Transverse colon (tissue), 4 donors: ENCODE measurements at regions not wholly inside any gene's neighbourhood (a gene's known extent, or its start where the extent isn't known, plus 50 kb on each side); places are given as distances from the start of the nearest gene placed in this dataset.

Experiments used
- DNase-seq: peaks from one replicate; pipeline ENCODE4 v3.0.0-alpha.2; 2019
- H3K27ac ChIP-seq, 4 donors: fragments of 200-600 bp; sonication (generic); 2 replicates each; pipeline ENCODE4 v1.5.1; 2016 to 2018; ENCODE audit warnings: inconsistent platforms in 4 of 4
- H3K27me3 ChIP-seq: fragments of 200-600 bp; sonication (generic); 2 replicates; pipeline ENCODE4 v1.5.1; 2017; ENCODE audit warnings: inconsistent platforms
- H3K36me3 ChIP-seq, 4 donors: fragments of 200-600 bp; sonication (generic); 2 replicates each; pipeline ENCODE4 v1.5.1; 2017 to 2019; ENCODE audit warnings: inconsistent platforms in 4 of 4
- H3K4me1 ChIP-seq, 4 donors: fragments of 200-600 bp; sonication (generic); 2 replicates each; pipeline ENCODE4 v1.5.1; 2017 to 2020; ENCODE audit warnings: inconsistent platforms in 4 of 4
- H3K4me3 ChIP-seq, 4 donors: fragments of 200-600 bp; sonication (generic); 1 replicate in 1 of 4; 2 replicates in 3 of 4; pipeline versions ENCODE4 v1.5.1 to v1.6.1; 2017 to 2019; ENCODE audit warnings: inconsistent platforms in 4 of 4
- H3K9me3 ChIP-seq, 2 donors: fragments of 200-600 bp; sonication (generic); 2 replicates each; pipeline ENCODE4 v1.5.1; 2017 to 2019; ENCODE audit warnings: inconsistent platforms in 2 of 2
- EP300 ChIP-seq: sonication (generic); formaldehyde crosslinking; IDR thresholded peaks from one replicate; pipeline ENCODE4 v1.6.1; 2017; ENCODE audit warnings: antibody characterized with exemption, low read depth
- POLR2A ChIP-seq: fragments of 450-650 bp; IDR thresholded peaks from one replicate; pipeline ENCODE4 v1.6.1; 2016; ENCODE audit warnings: antibody characterized with exemption, mild to moderate bottlenecking, moderate library complexity
- POLR2AphosphoS5 ChIP-seq, 3 donors: sonication (generic); formaldehyde crosslinking; IDR thresholded peaks; one replicate each; pipeline ENCODE4 v1.6.1; 2016; ENCODE audit warnings: antibody characterized with exemption in 3 of 3
- WGBS, 2 donors: methylation state at CpG; one replicate each; pipeline ENCODE4 v1.1.5; 2018; ENCODE audit warnings: low coverage in 1 of 2; 5-methylcytosine and 5-hydroxymethylcytosine counted together
- in situ Hi-C, 4 donors: fragments of 200-750 bp; cut with MboI; loops; one replicate each; pipeline versions ENCODE4 v1.15.0 to v1.15.1; 2017; ENCODE audit warnings: low sequenced_read_pairs in 3 of 4, low pct_ligation_motif_present in 1 of 4, low pct_unique_long_range_greater_than_20kb in 1 of 4
- intact Hi-C: fragments of 100-400 bp; cut with DNase I; formaldehyde crosslinking; loops from one replicate; pipeline ENCODE4 v1.15.1; 2023; ENCODE audit warnings: low total_unique reads
- TF ChIP-seq, protein P1 (sequence below), 5 experiments: fragments of 200-600 bp in 3 of 5; fragments of 450-650 bp in 2 of 5; sonication (generic) in 3 of 5; IDR thresholded peaks; 1 replicate in 2 of 5; 2 replicates in 3 of 5; pipeline ENCODE4 v1.5.1; 2016 to 2017; ENCODE audit warnings: antibody characterized with exemption in 5 of 5, inconsistent platforms in 3 of 5, mild to moderate bottlenecking in 2 of 5, moderate library complexity in 1 of 5

DNA sequence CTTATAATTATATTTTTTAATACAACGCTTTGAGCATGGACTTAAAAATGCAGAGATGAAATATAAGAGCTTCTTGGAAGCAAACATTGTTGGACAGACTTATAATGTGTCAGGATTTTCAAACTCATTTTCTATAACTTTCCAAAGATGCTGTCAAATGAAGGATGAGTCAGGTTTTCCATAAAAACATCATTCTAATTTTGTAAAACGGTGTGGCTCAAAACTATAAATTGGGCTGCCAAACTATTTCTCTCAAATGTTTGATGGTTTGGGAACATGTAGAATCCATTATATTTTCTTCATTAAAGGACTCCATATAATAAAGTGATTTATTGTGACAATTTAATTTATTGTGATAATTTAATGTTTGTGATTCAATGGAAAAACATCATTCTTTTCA is 511.2 kb downstream of the USP25 start:
- H3K4me3 ChIP-seq: no peak overlapping the region
- in situ Hi-C loops: no loop called here
- H3K27ac ChIP-seq: no peak overlapping the region
- WGBS, 2 donors: 71 to 81% methylated on average over 2 of the region's 2 CpGs
- no peaks in the 10 kb centered on the region for H3K4me1 ChIP-seq
- no peaks in the 10 kb centered on the region for H3K36me3 ChIP-seq
- intact Hi-C loops: no loop called here
- no peaks in the 10 kb centered on the region for H3K27me3 ChIP-seq
- no peaks in the 10 kb centered on the region for H3K9me3 ChIP-seq
- DNase-seq: no peak
- TF ChIP-seq EP300 (no peak), POLR2AphosphoS5 (IDR thresholded peaks at IDR 0.05) (no peak), POLR2A (no peak)
- TF ChIP-seq, protein P1, sequence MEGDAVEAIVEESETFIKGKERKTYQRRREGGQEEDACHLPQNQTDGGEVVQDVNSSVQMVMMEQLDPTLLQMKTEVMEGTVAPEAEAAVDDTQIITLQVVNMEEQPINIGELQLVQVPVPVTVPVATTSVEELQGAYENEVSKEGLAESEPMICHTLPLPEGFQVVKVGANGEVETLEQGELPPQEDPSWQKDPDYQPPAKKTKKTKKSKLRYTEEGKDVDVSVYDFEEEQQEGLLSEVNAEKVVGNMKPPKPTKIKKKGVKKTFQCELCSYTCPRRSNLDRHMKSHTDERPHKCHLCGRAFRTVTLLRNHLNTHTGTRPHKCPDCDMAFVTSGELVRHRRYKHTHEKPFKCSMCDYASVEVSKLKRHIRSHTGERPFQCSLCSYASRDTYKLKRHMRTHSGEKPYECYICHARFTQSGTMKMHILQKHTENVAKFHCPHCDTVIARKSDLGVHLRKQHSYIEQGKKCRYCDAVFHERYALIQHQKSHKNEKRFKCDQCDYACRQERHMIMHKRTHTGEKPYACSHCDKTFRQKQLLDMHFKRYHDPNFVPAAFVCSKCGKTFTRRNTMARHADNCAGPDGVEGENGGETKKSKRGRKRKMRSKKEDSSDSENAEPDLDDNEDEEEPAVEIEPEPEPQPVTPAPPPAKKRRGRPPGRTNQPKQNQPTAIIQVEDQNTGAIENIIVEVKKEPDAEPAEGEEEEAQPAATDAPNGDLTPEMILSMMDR (IDR thresholded peaks at IDR 0.05): no peak

- Histone ChIP-seq H3K36me3 (no peaks in the 10 kb centered on the region), H3K4me1 (no peaks in the 10 kb centered on the region), H3K27me3 (no peaks in the 10 kb centered on the region), H3K4me3 (no peak overlapping the region), H3K27ac (no peak overlapping the region), H3K9me3 (no peaks in the 10 kb centered on the region)
- in situ Hi-C loops: no loop called here
- intact Hi-C loops: no loop called here
- WGBS, 2 donors: 40% methylated on average over 1 to 6 of the region's 6 CpGs
- DNase-seq: no peak
- TF ChIP-seq EP300 (no peak), POLR2AphosphoS5 (IDR thresholded peaks at IDR 0.05) (no peak), POLR2A (no peak)
- TF ChIP-seq, protein P1 (IDR thresholded peaks at IDR 0.05): no peak
Measured at GRCh38 chr21:16241479-16241963, 511.7 kb downstream of the USP25 start.

- 74 to 85% methylated on average over 2 of the region's 2 CpGs for WGBS, 2 donors
- TF ChIP-seq, protein P1 (IDR thresholded peaks at IDR 0.05): no peak
- TF ChIP-seq EP300 (no peak), POLR2A (no peak), POLR2AphosphoS5 (IDR thresholded peaks at IDR 0.05) (no peak)
Measured at GRCh38 chr21:16243396-16243795, 513.6 kb downstream of the USP25 start.

GRCh38 chr21:16248705-16249104 is 518.9 kb downstream of the USP25 start:
- Histone ChIP-seq H3K36me3 (no peaks in the 10 kb centered on the region), H3K27ac (no peak overlapping the region), H3K9me3 (no peaks in the 10 kb centered on the region), H3K27me3 (no peaks in the 10 kb centered on the region), H3K4me1 (no peaks in the 10 kb centered on the region), H3K4me3 (no peak overlapping the region)
- no peak for TF ChIP-seq POLR2A
- TF ChIP-seq POLR2AphosphoS5 (IDR thresholded peaks at IDR 0.05): no peak
- TF ChIP-seq, protein P1 (IDR thresholded peaks at IDR 0.05): no peak
- no peak for TF ChIP-seq EP300
- no peak for DNase-seq
- WGBS, 2 donors: 65 to 74% methylated on average over 3 of the region's 3 CpGs
- in situ Hi-C loops (no loop called here), intact Hi-C loops (no loop called here)

More at GRCh38 chr21:16243396-16243795, 513.6 kb downstream of the USP25 start:
- H3K36me3 ChIP-seq: no peaks in the 10 kb centered on the region
- no peaks in the 10 kb centered on the region for H3K27me3 ChIP-seq
- no peaks in the 10 kb centered on the region for H3K9me3 ChIP-seq
- H3K4me3 ChIP-seq: no peak overlapping the region
- no peak overlapping the region for H3K27ac ChIP-seq
- in situ Hi-C loops (no loop called here), intact Hi-C loops (no loop called here)
- H3K4me1 ChIP-seq: no peaks in the 10 kb centered on the region
- DNase-seq: no peak
